DMS 273 (cell line): ENCODE measurements at regions not wholly inside any gene's neighbourhood (a gene's known extent, or its start where the extent isn't known, plus 50 kb on each side); places are given as distances from the start of the nearest gene placed in this dataset.
A peak's percentile ranks its signal among the peaks of the same experiment; 100 is the strongest.

ENCODE experiments used
- DNase-seq: peaks from one replicate; lab custom pipeline; 2025; ENCODE audit not compliant: unreplicated experiment; lab: John Stamatoyannopoulos, UW

- no peak for DNase-seq
Measured at GRCh38 chr12:128043317-128043716, 223.7 kb upstream of the TMEM132C start.

GRCh38 chr12:128047266-128048060, 219.5 kb upstream of the TMEM132C start:
- DNase-seq, result no peak

GRCh38 chr12:128052331-128052730, 214.6 kb upstream of the TMEM132C start:
- no peak for DNase-seq

- no peak for DNase-seq
Measured at GRCh38 chr12:128052777-128053176, 214.2 kb upstream of the TMEM132C start.

- no peak for DNase-seq
Measured at GRCh38 chr12:128055567-128055966, 211.4 kb upstream of the TMEM132C start.

- peak; percentile 2 for DNase-seq
Measured at GRCh38 chr12:128056136-128056801, 210.7 kb upstream of the TMEM132C start.

GRCh38 chr12:128057586-128057985, 209.4 kb upstream of the TMEM132C start:
- DNase-seq, result no peak

GRCh38 chr12:128059621-128060370, 207.2 kb upstream of the TMEM132C start:
- DNase-seq, result no peak

GRCh38 chr12:128068211-128068610, 198.8 kb upstream of the TMEM132C start:
- no peak for DNase-seq

GRCh38 chr12:128069359-128069997, 197.5 kb upstream of the TMEM132C start:
- DNase-seq, result peak; percentile 64

GRCh38 chr12:128073937-128074336, 193.0 kb upstream of the TMEM132C start:
- DNase-seq, result no peak

GRCh38 chr12:128075332-128075731, 191.6 kb upstream of the TMEM132C start:
- no peak for DNase-seq

- no peak for DNase-seq
Measured at GRCh38 chr12:128076188-128076587, 190.8 kb upstream of the TMEM132C start.

GRCh38 chr12:128077211-128077916, 189.6 kb upstream of the TMEM132C start:
- no peak for DNase-seq

GRCh38 chr12:128077917-128078298, 189.1 kb upstream of the TMEM132C start:
- no peak for DNase-seq

- DNase-seq, result no peak
Measured at GRCh38 chr12:128078301-128078971, 188.5 kb upstream of the TMEM132C start.

- no peak for DNase-seq
Measured at GRCh38 chr12:128079446-128079845, 187.5 kb upstream of the TMEM132C start.

- DNase-seq, result no peak
Measured at GRCh38 chr12:128083132-128083729, 183.7 kb upstream of the TMEM132C start.

- DNase-seq, result no peak
Measured at GRCh38 chr12:128088926-128089325, 178.0 kb upstream of the TMEM132C start.

- no peak for DNase-seq
Measured at GRCh38 chr12:128089961-128090360, 177.0 kb upstream of the TMEM132C start.
